Islet of Langerhans (tissue), 1 donor: ENCODE measurements at regions not wholly inside any gene's neighbourhood (a gene's known extent, or its start where the extent isn't known, plus 50 kb on each side); places are given as distances from the start of the nearest gene placed in this dataset.
A peak's percentile ranks its signal among the peaks of the same experiment; 100 is the strongest.
"Not testable (repeated sequence)": the region's sequence is repeated elsewhere in the genome, so short reads cannot be mapped to it uniquely, and the experiment has no call there.

Experiments
- FAIRE-seq: peaks from one replicate; lab custom pipeline; 2011; peaks lifted over from hg19 to GRCh38; lab: Jason Lieb, UNC

- not testable (repeated sequence) for FAIRE-seq
Measured at GRCh38 chr16:72729552-72729951, 318.4 kb downstream of the ZFHX3 start.

GRCh38 chr16:72728516-72728915, 319.4 kb downstream of the ZFHX3 start:
- FAIRE-seq, result no peak

DNA sequence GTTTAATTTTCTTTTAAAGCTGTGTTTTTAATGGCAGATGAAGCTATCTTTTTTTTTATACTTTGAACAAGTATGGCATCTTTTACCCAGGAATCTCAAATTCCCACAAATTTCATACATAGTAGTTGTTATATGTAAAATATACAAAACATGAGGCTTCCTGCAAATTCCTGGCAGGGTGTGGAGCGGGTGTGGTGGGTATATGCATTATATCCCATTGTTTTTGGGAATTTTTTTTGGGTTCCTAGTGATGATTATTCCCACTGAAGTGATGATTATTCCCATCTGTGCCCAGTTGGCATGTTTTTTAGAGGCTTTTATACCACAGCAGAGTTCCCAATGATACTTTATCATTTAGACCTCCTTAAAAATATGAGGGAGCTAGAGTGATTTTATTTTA, 320.4 kb downstream of the ZFHX3 start:
- no peak for FAIRE-seq

GRCh38 chr16:72725643-72726042, 322.3 kb downstream of the ZFHX3 start:
- no peak for FAIRE-seq

- FAIRE-seq, result no peak
Measured at GRCh38 chr16:72723781-72724180, 324.1 kb downstream of the ZFHX3 start.

DNA sequence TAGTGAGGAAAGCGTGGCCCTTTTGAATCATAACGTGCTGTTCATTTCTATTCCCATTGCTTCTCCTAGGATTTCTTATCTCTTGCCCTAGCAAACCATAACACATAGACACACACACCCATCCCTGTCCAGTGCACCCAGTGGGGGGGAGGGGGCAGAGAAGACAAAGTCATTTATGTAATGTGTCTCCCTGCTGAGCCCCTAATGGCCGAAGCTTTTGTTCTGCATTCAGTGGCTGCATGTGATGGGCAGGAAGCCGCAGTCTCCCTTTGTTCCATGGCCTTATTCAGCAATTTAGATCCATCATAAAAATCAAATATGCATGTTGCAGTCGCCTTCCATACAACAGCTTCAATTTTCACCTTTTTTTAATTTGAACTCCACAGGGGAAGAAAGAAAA, 325.4 kb downstream of the ZFHX3 start:
- FAIRE-seq, result no peak

- FAIRE-seq, result no peak
Measured at GRCh38 chr16:72721981-72722380, 325.9 kb downstream of the ZFHX3 start.

GRCh38 chr16:72715267-72715666, 332.7 kb downstream of the ZFHX3 start:
- no peak for FAIRE-seq

DNA sequence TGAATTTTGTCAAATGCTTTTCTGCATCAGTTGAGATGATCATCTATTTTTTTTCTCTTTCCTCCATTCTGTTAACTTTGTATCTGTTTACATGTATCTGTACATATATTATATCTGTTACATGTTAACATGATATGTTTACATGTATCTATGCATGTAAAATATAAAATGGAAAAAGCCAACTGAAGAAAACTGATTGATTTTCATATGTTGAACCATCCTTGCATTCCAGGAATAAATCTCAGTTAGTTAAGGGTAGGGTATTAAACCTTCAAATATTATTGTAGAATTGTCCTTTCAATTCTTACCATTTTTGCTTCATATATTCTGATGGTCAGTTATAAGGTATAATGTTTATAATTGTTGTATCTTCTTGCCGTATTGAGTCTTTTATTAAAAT, 336.1 kb downstream of the ZFHX3 start:
- peak; percentile 76 for FAIRE-seq

DNA sequence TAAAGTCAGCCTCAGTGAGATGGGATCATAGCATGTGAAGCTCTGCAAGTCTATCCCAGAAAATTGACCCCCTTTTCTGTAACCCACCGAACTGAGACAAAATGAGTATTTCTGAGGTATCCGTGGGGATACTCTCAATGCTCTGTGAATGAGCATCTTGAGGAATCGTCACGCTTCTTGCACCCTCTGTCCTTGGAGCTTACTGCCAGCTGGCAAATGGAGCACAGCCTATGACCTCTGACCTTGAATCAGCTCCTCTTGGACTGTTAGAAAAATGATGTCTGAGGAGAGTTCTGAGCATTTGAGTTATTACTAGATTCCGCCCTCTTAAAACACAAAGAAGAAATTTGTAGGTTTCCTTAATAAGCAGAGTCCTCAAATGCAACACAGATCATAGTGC, 342.1 kb downstream of the ZFHX3 start:
- no peak for FAIRE-seq

GRCh38 chr16:72704746-72705372, 343.1 kb downstream of the ZFHX3 start:
- FAIRE-seq, result no peak

GRCh38 chr16:72689851-72690250, 358.1 kb downstream of the ZFHX3 start:
- FAIRE-seq, result no peak

DNA sequence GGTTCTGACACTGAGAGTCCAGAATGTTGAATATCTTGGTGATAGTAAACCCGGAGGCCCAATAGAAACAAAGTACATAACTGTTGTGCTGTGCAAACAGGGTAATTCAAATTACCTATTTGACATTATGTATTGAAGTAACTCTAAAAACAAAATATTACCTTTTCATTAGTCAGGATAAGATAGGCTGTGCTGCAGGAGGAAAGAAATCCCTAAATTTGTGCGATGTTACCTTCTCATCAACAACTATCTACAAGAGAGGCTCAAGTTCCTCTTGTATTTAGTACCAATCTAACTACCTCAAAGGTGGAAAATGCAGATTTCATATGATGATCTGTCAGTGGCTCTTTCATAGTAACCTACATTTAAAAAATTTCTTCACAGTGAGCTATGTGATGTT, 367.2 kb downstream of the ZFHX3 start:
- no peak for FAIRE-seq

GRCh38 chr16:72679856-72680255, 368.1 kb downstream of the ZFHX3 start:
- no peak for FAIRE-seq

DNA sequence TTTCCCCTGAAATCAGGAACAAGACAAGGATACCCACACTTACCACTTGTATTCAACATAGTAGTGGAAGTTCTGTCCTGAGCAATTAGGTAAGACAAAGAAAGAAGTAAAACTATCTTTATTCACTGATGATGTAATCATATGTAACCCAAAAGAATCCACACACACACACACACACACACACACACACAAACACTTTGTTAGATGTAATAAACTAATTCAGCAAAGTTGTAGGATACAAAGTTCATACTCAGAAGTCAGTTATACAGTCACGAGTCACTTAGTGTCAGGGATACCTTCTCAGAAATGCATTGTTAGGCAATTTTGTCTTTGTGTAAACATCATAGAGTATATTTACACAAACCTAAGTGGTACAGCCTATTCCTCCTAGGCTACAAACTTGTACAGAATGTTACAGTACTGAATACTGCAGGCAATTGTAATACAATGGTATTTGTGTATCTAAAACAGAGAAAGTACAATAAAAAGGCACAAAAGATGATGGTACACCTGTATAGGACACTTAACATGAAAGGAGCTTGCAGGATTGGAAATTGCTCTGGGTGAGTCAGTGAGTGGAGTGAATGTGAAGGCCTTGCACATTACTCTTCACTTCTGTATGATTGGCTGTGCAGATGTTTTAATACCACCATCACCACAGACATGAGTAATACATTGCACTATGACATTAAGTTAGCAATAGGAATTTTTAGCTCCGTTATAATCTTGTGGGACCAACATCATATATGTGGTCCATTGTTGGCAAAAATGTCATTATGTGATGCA, 370.1 kb downstream of the ZFHX3 start:
- FAIRE-seq, result no peak

DNA sequence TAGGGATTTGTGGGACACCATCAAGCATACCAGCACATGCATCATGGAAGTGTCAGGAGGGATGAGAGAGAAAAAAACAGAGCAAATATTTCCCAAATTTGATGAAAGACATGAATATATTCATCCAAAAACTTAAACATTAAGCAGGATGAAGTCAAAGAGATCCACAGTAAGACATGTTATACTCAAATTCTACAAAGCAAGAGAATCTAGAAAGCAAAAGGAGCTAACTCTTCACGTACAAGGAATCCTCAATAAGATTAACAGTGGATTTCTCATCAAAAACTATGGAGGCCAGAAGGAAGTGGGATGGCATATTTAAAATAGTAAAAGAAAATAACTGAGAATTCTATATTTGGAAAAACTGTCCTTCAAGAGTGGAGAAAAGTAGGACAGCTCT, 374.8 kb downstream of the ZFHX3 start:
- no peak for FAIRE-seq

DNA sequence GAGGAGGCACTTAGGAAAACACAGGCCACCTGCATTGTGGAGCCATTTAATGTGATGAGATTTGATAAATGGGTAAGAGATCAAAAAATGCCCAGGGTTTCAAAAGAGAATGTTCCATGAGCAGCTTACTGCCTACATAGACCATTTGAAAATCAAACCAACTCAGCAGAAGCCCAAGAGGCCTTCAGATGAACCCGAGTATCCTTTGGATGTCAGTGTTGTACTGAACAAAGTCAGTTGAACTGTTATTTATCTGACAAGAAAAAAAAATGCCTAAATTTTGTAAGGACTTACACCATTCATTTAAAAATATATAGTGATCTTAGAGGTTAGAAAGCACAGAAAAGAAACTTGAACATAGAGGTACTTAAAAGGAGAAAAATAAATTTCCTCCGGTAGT, 381.7 kb downstream of the ZFHX3 start:
- FAIRE-seq, result no peak

GRCh38 chr16:72665701-72666100, 382.2 kb downstream of the ZFHX3 start:
- FAIRE-seq, result no peak

DNA sequence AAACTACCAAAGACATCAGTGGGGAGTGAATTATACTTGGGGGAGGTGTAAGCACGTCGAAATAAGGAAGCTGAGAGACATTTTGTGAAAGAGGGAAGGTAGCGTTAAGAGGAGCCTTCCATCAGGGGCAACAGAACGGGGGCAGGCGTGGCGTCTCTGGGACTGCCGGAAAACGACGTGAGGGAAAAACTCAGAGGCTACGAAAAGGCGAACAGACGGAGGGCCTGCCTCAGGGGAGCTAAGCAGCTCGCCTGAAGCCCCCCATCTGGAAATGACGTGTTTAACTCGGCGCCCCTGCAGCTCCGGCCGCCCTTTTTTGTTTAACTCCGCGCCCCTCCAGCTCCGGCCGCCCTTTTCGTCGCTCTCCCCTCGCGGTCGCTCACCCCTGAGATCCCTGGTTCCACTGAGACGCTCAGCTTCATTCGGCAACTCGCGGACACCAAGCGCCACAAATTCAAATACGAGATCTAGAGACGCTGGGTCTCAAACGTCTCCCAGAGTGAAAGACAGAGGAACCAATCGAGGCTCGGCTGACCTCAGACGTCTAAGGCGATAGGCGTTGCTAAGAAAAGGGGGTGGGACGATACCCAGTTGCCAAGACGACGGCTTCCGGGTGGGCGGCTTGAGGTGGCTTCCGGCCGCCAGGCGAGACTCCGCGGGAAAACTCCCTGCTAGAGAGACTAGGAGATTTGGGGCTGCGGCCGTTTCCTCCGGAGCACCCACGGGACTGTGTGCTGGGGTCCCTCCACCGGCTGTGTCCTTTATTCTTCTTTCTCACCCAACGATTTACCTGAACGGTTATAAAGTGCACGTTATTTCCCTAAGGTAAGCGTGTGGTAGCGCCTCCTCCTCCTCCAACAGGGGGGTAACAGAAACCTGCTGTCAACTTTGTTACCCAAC, 383.2 kb downstream of the ZFHX3 start:
- FAIRE-seq, result peak; percentile 89

DNA sequence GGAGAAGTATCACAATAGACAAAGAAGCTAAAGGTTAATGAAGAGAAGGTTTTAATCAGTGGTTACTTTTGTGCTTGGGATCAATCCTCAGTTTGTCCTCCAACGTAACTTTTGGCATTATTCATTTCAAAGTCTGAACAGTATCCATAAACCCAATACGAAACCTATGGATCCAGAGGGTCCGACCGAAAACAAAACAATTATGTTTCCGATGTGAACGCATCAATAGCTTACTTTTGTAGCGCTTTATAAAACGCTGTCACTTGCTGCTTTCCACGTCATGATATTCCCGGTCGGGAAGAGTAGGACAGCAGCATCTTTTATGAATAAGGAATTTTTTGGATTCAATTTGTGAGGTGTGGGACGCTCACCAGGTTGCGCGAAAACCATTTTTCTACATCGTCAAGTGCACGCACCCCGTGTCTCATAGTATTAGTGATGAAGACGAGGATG, 383.8 kb downstream of the ZFHX3 start:
- FAIRE-seq, result no peak

DNA sequence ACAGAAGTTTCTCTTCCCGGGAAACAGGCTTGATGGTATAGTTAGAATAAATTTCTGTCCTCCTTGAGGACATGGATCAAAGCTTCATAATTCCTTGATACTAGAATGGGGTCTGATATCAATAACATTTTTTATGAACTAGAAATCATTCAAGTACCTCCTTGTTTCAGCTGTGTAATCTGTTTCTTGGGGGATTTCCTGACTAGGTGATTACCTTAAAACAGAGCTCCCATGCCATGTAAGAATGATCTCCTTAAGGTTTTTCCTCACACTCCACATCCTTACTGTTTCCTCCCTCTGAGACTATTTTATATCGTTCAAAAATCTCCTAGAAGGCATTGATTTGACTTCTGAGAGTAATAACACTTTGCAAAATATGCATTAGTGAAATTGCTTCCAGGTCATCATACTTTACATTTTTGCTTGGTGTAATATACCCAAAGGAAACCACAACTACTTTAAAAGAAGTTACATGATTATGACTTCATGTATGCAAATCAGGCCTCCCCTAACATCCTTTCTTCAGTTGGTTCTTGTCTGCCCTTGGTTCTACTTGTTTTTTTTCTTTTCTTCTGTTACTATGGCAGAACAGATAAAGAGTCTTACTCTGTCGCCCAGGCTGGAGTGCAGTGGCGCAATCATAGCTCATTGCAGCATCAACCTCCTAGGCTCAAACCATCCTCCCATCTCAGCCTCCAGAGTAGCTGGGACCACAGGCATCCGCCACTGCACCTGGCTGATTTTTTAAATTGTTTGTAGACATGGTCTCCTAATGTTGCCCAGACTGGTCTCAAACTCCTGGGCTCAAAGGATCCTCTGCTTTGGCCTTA, 388.8 kb downstream of the ZFHX3 start:
- FAIRE-seq, result no peak

DNA sequence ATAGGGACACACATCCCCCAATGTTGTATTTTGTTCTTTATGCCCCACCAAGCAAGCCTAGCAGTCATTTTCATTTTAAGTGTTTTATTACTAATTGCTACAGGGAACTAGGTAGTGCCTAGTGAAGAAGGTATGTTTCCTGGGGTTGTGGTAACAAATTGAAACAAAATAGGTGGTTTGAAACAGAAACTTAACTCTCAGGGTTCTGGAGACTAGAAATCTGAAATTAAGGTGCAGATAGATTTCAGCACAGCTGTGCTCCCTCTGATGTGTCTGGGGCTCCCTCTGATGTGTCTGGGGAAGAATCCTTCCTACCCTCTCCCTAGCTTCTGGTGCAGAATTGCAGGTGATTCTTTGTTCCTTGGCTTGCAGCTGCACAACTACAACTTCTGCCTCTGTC, 390.1 kb downstream of the ZFHX3 start:
- no peak for FAIRE-seq
